GM19397 (cell line): ENCODE measurements at regions not wholly inside any gene's neighbourhood (a gene's known extent, or its start where the extent isn't known, plus 50 kb on each side); places are given as distances from the start of the nearest gene placed in this dataset.

Experiments used
- ATAC-seq: cut with Tn5 transposase; IDR thresholded peaks from one replicate; pipeline ENCODE4 v1.9.1; 2021; ENCODE audit warnings: mild to moderate bottlenecking, moderate library complexity; ENCODE audit not compliant: unreplicated experiment

- ATAC-seq, result no peak
Measured at GRCh38 chr4:128606173-128606572, 203.3 kb upstream of the JADE1 start.

DNA sequence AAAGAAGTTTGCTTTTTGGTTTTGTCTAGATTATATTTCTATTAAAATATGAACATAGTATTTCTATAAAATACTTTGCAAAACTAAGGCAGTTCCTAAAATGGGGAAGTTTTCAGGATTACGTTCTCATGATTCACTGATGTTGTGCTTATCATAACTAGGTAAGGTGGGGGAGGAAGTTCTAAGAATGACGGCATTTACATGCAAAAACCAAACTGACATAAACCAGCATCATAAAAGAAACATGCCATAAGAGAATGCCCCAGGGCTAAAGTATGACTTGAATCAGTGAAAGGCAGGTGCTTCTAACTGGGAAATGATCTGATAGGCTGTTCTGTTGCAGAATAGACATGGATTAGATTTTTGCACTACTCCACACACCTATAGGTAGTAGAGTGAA lies 204.7 kb upstream of the JADE1 start:
- no peak for ATAC-seq

GRCh38 chr4:128604204-128604603 lies 205.3 kb upstream of the JADE1 start:
- no peak for ATAC-seq

GRCh38 chr4:128603081-128603480 lies 206.4 kb upstream of the JADE1 start:
- no peak for ATAC-seq

DNA sequence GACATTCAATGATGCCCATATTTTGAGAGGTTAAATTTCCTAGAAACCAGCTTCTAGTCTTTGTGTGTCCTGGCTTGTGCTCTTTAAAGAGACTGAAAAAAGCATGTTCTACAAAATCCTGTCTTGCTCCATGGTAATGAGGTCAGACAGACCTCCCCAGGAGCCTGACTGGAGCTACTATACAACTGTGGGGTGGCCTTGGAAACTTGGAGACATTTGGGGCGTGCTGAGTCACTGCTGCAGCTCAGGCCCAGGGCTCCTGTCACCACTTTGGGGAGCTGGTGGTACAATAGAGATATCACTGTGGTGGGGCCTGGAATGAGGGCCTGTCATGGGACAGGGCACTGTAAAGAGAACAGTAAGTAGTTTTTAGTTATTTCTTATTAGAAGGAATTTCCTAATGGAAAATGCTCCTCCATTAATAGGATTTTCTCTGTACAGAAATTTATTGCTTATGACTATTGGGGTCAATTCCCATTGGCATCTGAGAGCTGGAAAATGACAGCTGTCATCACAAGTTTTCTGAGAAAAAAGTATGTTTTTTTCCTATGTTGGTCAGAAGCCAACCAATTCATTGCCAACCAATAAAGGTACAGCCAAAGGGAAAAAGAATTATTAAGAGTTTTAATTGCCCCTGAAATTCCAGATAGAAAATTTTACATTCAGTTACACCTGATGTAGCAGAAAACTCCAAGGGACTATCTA lies 207.4 kb upstream of the JADE1 start:
- no peak for ATAC-seq

GRCh38 chr4:128600996-128601871 lies 208.3 kb upstream of the JADE1 start:
- ATAC-seq, result no peak

DNA sequence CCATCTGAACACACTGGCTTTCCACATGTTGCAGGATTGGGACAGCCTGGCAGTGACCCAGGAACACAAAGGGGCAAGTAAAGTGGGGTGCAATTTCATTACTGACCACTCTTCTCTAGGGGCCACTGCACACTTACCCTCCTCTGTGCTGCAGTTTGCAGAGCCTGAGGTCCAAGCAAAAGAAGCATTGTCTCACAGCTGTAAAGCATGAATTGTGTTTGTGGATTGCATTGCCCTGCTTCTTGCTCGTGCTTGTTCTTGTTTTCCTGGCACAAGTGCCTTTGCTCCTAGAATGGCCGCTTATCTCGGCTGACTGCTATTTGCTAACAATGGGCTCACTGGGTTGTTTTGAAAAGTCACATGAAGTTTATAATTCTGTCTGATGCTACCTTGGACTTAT lies 209.1 kb upstream of the JADE1 start:
- no peak for ATAC-seq

DNA sequence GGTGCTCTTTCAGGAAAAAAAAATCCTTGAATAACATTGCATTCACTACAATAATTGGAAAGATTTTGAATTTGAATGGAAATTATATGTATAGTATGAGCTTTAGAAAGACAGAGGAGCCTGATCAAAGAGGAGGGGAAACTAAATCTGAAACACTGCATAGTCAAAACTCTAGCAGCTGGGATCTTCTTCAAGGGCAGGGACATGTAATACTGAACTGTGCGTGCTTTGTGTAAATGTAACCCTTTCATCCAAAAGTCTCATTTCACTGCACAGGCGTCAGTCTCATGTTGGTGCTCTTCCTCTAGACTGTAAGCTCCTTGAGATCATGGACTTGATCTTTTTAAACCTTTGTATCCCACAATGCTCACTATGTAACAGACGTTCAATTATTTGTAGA lies 212.0 kb upstream of the JADE1 start:
- ATAC-seq, result no peak

- ATAC-seq, result no peak
Measured at GRCh38 chr4:128596853-128597252, 212.6 kb upstream of the JADE1 start.

DNA sequence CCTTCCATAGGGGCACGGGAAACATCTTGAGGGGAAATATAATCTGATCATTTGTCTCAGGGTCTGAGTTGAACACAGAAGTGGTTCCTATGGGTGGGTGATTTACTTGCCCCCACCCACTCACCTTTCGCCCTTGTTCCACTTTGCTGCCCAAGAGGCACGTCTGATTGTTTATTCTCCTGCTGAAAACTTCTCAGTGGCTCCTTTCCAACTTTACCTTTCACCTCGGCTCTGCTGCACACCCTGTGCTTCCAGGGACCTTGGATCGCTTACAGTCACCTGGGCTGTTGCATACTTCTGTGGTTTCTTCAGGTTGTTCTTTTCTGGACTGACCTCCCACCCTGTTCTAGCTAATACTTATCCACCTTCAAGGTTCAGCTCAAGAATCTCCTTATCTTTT lies 213.4 kb upstream of the JADE1 start:
- ATAC-seq, result no peak

DNA sequence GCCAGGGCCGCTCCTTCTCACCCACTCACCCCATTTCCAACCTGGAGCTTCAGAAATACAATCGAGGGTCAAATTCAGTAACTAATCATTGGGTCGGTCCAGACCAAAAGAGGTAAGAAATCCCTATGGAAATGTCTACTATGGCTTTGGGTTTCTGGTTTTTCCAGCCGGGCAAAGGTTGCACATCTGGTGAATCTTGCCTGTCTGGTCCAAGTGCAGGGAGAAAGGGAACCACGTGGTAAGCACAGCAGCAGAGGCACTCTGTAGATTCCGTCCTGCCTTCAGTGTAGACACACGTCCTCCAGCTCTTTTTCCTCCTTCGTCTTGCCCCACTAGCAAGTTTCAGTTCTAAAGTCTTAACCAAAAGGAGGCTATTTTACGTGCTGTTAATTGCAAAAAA lies 218.0 kb upstream of the JADE1 start:
- ATAC-seq, result no peak

- ATAC-seq, result no peak
Measured at GRCh38 chr4:128590773-128591172, 218.7 kb upstream of the JADE1 start.

DNA sequence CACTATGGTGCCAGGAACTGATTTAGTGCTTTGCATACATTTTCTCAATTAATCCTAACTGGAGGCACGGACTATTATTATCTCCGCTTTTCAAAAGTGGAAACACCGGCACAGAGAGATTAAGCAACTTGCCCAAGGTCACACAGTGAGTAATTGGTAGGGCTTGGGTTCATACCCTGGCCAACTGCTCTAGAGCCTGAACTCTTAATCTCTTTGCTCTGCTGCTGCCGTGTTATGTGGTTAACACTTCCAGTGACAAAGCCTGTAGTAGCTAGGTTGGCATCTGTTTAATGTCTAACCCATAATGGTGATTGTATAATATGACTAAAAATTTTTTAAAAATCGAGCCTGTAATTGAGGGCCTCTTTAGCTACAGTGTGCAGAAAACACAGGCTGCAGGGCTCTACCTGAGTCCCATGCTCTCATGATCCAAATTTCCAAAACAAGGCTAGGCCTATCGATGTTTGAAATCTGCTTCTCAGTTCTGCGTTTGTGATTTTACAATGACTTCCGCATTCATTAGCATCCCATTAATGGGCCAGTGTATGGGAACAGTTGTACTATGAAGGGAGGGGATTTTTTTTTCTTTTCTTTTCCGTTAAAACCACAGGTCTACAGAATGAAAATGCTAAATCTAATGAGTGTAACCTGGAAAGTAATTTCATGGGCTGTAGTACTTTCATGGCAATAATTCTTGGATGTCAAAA lies 219.3 kb upstream of the JADE1 start:
- ATAC-seq, result no peak

GRCh38 chr4:128589384-128589965 lies 220.0 kb upstream of the JADE1 start:
- ATAC-seq, result no peak

DNA sequence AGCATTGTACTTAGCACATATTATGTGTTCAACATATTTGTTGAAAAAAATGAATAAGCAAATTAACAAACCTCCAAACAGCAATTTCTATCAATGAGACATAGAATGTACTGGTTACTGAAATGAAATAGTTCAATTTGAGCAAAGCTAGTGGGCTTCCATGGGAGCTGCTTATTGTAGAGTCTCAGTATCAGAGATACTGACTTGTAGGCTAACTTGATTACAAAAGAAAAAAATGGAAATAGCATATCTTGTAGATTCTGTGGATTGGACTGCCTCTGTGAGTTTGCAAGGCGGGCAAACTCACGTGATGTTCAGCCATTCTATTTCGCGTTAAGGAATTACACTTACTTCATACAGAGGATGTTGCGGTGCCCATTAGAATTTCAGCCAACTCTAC lies 222.1 kb upstream of the JADE1 start:
- ATAC-seq, result no peak

GRCh38 chr4:128583753-128584712 lies 225.5 kb upstream of the JADE1 start:
- ATAC-seq, result no peak

DNA sequence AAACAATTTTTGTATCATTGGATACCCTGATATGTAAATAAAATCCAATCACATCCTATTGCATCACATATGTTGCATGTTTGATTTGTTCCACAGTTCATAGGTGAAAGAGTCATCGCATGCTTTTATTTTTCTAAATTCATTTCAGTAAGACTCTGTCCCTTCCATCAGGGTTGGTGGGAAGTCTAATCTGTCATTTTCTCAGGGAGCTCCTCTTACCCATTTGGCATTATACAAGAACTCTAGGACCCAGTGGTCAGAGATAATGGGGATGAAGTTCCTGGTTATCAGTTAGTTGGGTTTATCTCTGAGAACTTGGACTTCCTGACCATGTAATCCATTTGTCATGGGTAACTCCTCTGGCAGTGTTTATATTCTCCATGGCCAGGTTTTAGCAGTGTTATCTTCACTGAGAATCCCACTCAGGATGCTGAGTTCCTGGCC lies 227.1 kb upstream of the JADE1 start:
- ATAC-seq, result no peak

- no peak for ATAC-seq
Measured at GRCh38 chr4:128579154-128579853, 230.2 kb upstream of the JADE1 start.

GRCh38 chr4:128574706-128575105 lies 234.8 kb upstream of the JADE1 start:
- ATAC-seq, result peak; percentile 97
